GM23338 (cell line): ENCODE measurements at regions not wholly inside any gene's neighbourhood (a gene's known extent, or its start where the extent isn't known, plus 50 kb on each side); places are given as distances from the start of the nearest gene placed in this dataset.

Experiments used
- ATAC-seq: fragments of 200-7000 bp; cut with Tn5 transposase; 3 replicates; pipeline ENCODE4 v1.9.1; 2020
- DNase-seq: peaks from one replicate; pipeline ENCODE4 v3.0.0-alpha.2; 2015; ENCODE audit warnings: low spot score
- H2AFZ ChIP-seq: fragments of 200-600 bp; sonication (generic); 2 replicates; pipeline ENCODE4 v1.8.0; 2016; ENCODE audit warnings: antibody characterized with exemption, mild to moderate bottlenecking, moderate library complexity
- H3F3A ChIP-seq: fragments of 200-600 bp; sonication (generic); replicated peaks from 2 replicates; pipeline ENCODE4 v1.8.0; 2017; ENCODE audit warnings: antibody characterized with exemption, mixed run types, low read depth
- H3K27ac ChIP-seq: fragments of 200-600 bp; sonication (generic); 2 replicates; pipeline ENCODE4 v1.6.1; 2016; ENCODE audit warnings: low read depth
- H3K27me3 ChIP-seq: fragments of 200-600 bp; sonication (generic); 2 replicates; pipeline ENCODE4 v1.8.0; 2016; ENCODE audit warnings: mild to moderate bottlenecking, mixed run types, moderate library complexity; ENCODE audit not compliant: insufficient read depth
- H3K36me3 ChIP-seq: fragments of 200-600 bp; sonication (generic); 2 replicates; pipeline ENCODE4 v1.8.0; 2016; ENCODE audit warnings: mild to moderate bottlenecking; ENCODE audit not compliant: insufficient read depth
- H3K4me1 ChIP-seq: fragments of 200-600 bp; sonication (generic); 2 replicates; pipeline ENCODE4 v1.8.0; 2016; ENCODE audit warnings: mild to moderate bottlenecking, moderate library complexity; ENCODE audit not compliant: insufficient read depth
- H3K4me2 ChIP-seq: fragments of 200-600 bp; sonication (generic); 2 replicates; pipeline ENCODE4 v1.7.1; 2017; ENCODE audit warnings: mixed run types
- H3K4me3 ChIP-seq: fragments of 200-600 bp; sonication (generic); 2 replicates; pipeline ENCODE4 v1.6.1; 2016; ENCODE audit warnings: mixed run types
- H3K79me2 ChIP-seq: fragments of 200-600 bp; sonication (generic); replicated peaks from 2 replicates; pipeline ENCODE4 v1.8.0; 2017; ENCODE audit warnings: mild to moderate bottlenecking; ENCODE audit not compliant: insufficient read depth
- H3K9me2 ChIP-seq: fragments of 200-600 bp; sonication (generic); 2 replicates; pipeline ENCODE4 v1.8.0; 2017; ENCODE audit not compliant: insufficient read depth
- H4K20me1 ChIP-seq: fragments of 200-600 bp; sonication (generic); replicated peaks from 2 replicates; pipeline ENCODE4 v1.8.0; 2017; ENCODE audit warnings: mild to moderate bottlenecking; ENCODE audit not compliant: insufficient read depth
- H3K27ac Mint-ChIP-seq: 2 replicates; pipeline ENCODE4 v1.8.0; 2020; ENCODE audit warnings: inconsistent platforms, mild to moderate bottlenecking, moderate library complexity, mixed read lengths
- H3K27me3 Mint-ChIP-seq: 3 replicates; pipeline ENCODE4 v1.8.0; 2022; ENCODE audit warnings: low read depth, mild to moderate bottlenecking, moderate library complexity, mixed read lengths, inconsistent platforms; ENCODE audit not compliant: insufficient read depth, poor library complexity
- H3K36me3 Mint-ChIP-seq: 3 replicates; pipeline ENCODE4 v1.8.0; 2021; ENCODE audit warnings: low read depth, mild to moderate bottlenecking, inconsistent platforms, moderate library complexity, mixed read lengths
- H3K4me1 Mint-ChIP-seq: 3 replicates; pipeline ENCODE4 v1.8.0; 2020; ENCODE audit warnings: mild to moderate bottlenecking, inconsistent platforms, mixed read lengths
- H3K4me3 Mint-ChIP-seq: 3 replicates; pipeline ENCODE4 v1.8.0; 2021; ENCODE audit warnings: moderate library complexity, mild to moderate bottlenecking, inconsistent platforms, mixed read lengths
- H3K9me3 Mint-ChIP-seq: 3 replicates; pipeline ENCODE4 v1.8.0; 2020; ENCODE audit warnings: moderate library complexity, mild to moderate bottlenecking, inconsistent platforms, mixed read lengths
- CTCF ChIP-seq, 2 experiments: fragments of 200-600 bp in 1 of 2; sonication (generic) in 1 of 2; conservative IDR thresholded peaks; 2 replicates each; pipeline versions ENCODE4 v1.5.1 to v1.6.1; 2016 to 2017; ENCODE audit warnings: antibody characterized with exemption in 2 of 2, low read depth in 2 of 2, mild to moderate bottlenecking in 2 of 2, moderate library complexity in 1 of 2
- EZH2 ChIP-seq: fragments of 200-600 bp; sonication (generic); IDR thresholded peaks from one replicate; pipeline ENCODE4 v1.8.0; 2017; ENCODE audit warnings: antibody characterized with exemption, mild to moderate bottlenecking, low read depth; ENCODE audit not compliant: unreplicated experiment
- EZH2phosphoT487 ChIP-seq: fragments of 200-600 bp; sonication (generic); IDR thresholded peaks from one replicate; pipeline ENCODE4 v1.8.1; 2018; ENCODE audit warnings: antibody characterized with exemption; ENCODE audit not compliant: unreplicated experiment
- JUNB ChIP-seq: IDR thresholded peaks from one replicate; pipeline ENCODE4 v1.6.1; 2016; ENCODE audit warnings: antibody characterized with exemption; ENCODE audit not compliant: unreplicated experiment
- NANOG ChIP-seq: IDR thresholded peaks from 2 replicates; pipeline ENCODE4 v1.6.1; 2016; ENCODE audit warnings: antibody characterized with exemption, borderline replicate concordance
- POLR2AphosphoS5 ChIP-seq: IDR thresholded peaks from 2 replicates; pipeline ENCODE4 v1.6.1; 2016; ENCODE audit warnings: antibody characterized with exemption, low read depth
- REST ChIP-seq: IDR thresholded peaks from one replicate; pipeline ENCODE4 v1.6.1; 2018; ENCODE audit warnings: antibody characterized with exemption; ENCODE audit not compliant: unreplicated experiment
- ZNF114 ChIP-seq: fragments of 250-450 bp; sonication (Bioruptor Pico); IDR thresholded peaks from 2 replicates; pipeline ENCODE4 v1.5.0; 2020; ENCODE audit warnings: mild to moderate bottlenecking, moderate library complexity
- TF ChIP-seq, protein P1 (sequence below): IDR thresholded peaks from 2 replicates; pipeline ENCODE4 v1.6.1; 2016; ENCODE audit warnings: antibody characterized with exemption
- TF ChIP-seq, protein P2 (sequence below): fragments of 250-450 bp; sonication (Bioruptor Pico); IDR thresholded peaks from 2 replicates; pipeline ENCODE4 v1.5.0; 2020; ENCODE audit warnings: mild to moderate bottlenecking, moderate library complexity

DNA sequence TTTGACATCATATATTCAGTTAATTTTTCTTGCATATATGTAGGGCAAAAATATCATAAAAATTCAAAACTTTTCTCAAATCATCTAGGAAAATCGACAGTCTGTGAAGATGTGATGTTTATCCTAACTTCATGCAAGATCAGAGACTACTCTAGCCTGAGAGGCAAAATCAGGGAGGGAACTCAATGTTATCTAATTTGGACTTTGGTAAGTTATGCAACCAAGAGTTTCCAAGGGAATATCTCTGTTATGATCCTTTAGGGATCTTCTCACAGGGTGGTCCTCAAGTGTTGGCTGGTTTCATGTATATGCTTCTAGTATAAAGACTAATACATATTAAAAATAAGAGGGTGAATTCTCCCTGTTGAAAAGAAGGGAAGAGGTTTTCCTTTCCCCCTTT, 723.9 kb downstream of the KHDRBS2 start (continued):
- no peak for TF ChIP-seq CTCF (conservative IDR thresholded peaks at IDR 0.05; ENCODE audit: low read depth in 2 of 2)
- no peak for TF ChIP-seq ZNF114 (CRISPR knock-in tag)
- TF ChIP-seq EZH2phosphoT487 = no peak
- TF ChIP-seq JUNB = no peak
- no peak for TF ChIP-seq POLR2AphosphoS5

GRCh38 chr6:61558796-61559195, 727.2 kb downstream of the KHDRBS2 start:
- no peak overlapping the region for H3K27ac Mint-ChIP-seq
- TF ChIP-seq NANOG = no peak
- TF ChIP-seq, protein P1, sequence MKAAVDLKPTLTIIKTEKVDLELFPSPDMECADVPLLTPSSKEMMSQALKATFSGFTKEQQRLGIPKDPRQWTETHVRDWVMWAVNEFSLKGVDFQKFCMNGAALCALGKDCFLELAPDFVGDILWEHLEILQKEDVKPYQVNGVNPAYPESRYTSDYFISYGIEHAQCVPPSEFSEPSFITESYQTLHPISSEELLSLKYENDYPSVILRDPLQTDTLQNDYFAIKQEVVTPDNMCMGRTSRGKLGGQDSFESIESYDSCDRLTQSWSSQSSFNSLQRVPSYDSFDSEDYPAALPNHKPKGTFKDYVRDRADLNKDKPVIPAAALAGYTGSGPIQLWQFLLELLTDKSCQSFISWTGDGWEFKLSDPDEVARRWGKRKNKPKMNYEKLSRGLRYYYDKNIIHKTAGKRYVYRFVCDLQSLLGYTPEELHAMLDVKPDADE = no peak
- no peak for TF ChIP-seq POLR2AphosphoS5
- no peak for TF ChIP-seq CTCF (conservative IDR thresholded peaks at IDR 0.05; ENCODE audit: low read depth in 2 of 2)
- TF ChIP-seq EZH2 = no peak
- peak; percentile 59 for TF ChIP-seq REST
- no peak for TF ChIP-seq JUNB
- TF ChIP-seq, protein P2, sequence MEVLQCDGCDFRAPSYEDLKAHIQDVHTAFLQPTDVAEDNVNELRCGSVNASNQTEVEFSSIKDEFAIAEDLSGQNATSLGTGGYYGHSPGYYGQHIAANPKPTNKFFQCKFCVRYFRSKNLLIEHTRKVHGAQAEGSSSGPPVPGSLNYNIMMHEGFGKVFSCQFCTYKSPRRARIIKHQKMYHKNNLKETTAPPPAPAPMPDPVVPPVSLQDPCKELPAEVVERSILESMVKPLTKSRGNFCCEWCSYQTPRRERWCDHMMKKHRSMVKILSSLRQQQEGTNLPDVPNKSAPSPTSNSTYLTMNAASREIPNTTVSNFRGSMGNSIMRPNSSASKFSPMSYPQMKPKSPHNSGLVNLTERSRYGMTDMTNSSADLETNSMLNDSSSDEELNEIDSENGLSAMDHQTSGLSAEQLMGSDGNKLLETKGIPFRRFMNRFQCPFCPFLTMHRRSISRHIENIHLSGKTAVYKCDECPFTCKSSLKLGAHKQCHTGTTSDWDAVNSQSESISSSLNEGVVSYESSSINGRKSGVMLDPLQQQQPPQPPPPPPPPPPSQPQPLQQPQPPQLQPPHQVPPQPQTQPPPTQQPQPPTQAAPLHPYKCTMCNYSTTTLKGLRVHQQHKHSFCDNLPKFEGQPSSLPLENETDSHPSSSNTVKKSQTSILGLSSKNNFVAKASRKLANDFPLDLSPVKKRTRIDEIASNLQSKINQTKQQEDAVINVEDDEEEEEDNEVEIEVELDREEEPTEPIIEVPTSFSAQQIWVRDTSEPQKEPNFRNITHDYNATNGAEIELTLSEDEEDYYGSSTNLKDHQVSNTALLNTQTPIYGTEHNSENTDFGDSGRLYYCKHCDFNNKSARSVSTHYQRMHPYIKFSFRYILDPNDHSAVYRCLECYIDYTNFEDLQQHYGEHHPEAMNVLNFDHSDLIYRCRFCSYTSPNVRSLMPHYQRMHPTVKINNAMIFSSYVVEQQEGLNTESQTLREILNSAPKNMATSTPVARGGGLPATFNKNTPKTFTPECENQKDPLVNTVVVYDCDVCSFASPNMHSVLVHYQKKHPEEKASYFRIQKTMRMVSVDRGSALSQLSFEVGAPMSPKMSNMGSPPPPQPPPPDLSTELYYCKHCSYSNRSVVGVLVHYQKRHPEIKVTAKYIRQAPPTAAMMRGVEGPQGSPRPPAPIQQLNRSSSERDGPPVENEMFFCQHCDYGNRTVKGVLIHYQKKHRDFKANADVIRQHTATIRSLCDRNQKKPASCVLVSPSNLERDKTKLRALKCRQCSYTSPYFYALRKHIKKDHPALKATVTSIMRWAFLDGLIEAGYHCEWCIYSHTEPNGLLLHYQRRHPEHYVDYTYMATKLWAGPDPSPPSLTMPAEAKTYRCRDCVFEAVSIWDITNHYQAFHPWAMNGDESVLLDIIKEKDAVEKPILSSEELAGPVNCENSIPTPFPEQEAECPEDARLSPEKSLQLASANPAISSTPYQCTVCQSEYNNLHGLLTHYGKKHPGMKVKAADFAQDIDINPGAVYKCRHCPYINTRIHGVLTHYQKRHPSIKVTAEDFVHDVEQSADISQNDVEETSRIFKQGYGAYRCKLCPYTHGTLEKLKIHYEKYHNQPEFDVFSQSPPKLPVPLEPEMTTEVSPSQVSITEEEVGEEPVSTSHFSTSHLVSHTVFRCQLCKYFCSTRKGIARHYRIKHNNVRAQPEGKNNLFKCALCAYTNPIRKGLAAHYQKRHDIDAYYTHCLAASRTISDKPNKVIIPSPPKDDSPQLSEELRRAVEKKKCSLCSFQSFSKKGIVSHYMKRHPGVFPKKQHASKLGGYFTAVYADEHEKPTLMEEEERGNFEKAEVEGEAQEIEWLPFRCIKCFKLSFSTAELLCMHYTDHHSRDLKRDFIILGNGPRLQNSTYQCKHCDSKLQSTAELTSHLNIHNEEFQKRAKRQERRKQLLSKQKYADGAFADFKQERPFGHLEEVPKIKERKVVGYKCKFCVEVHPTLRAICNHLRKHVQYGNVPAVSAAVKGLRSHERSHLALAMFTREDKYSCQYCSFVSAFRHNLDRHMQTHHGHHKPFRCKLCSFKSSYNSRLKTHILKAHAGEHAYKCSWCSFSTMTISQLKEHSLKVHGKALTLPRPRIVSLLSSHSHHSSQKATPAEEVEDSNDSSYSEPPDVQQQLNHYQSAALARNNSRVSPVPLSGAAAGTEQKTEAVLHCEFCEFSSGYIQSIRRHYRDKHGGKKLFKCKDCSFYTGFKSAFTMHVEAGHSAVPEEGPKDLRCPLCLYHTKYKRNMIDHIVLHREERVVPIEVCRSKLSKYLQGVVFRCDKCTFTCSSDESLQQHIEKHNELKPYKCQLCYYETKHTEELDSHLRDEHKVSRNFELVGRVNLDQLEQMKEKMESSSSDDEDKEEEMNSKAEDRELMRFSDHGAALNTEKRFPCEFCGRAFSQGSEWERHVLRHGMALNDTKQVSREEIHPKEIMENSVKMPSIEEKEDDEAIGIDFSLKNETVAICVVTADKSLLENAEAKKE (CRISPR knock-in tag) = no peak
- no peak for TF ChIP-seq ZNF114 (CRISPR knock-in tag)
- H3K27me3 ChIP-seq = peaks cover 37% of the 10 kb centered on the region
- no peaks in the 10 kb centered on the region for H4K20me1 ChIP-seq
- H3K4me3 Mint-ChIP-seq = no peak overlapping the region
- H3K9me2 ChIP-seq = peaks cover 8% of the 10 kb centered on the region; the same call in 1 of the 2 replicates
- no peaks in the 10 kb centered on the region for H3K79me2 ChIP-seq
- no peaks in the 10 kb centered on the region for H3F3A ChIP-seq
- no peak overlapping the region for H2AFZ ChIP-seq
- H3K4me1 ChIP-seq = peaks cover 6% of the 10 kb centered on the region
- ATAC-seq (no peak), DNase-seq (no peak)
- no peaks in the 10 kb centered on the region for H3K4me1 Mint-ChIP-seq
- H3K36me3 Mint-ChIP-seq = peaks cover 29% of the 10 kb centered on the region
- H3K36me3 ChIP-seq = 0 out of 2 replicates have a peak, but pooled peaks cover 3% of the 10 kb centered on the region
- no peak overlapping the region for H3K4me2 ChIP-seq
- H3K9me3 Mint-ChIP-seq = peaks cover 61% of the 10 kb centered on the region
- H3K27ac ChIP-seq = no peak overlapping the region
- H3K4me3 ChIP-seq = no peak overlapping the region
- H3K27me3 Mint-ChIP-seq = peaks cover 2% of the 10 kb centered on the region
